SK-N-SH treated with all-trans-retinoic acid at 6 μM for 48 hours (cell line): ENCODE measurements at regions not wholly inside any gene's neighbourhood (a gene's known extent, or its start where the extent isn't known, plus 50 kb on each side); places are given as distances from the start of the nearest gene placed in this dataset.

Experiments used
- CSDC2 ChIP-seq: fragments of 250-450 bp; sonication (Bioruptor Pico); IDR thresholded peaks from 2 replicates; pipeline ENCODE4 v1.5.0; 2020; ENCODE audit warnings: mild to moderate bottlenecking, moderate library complexity
- RARB ChIP-seq: fragments of 250-450 bp; sonication (Bioruptor Pico); IDR thresholded peaks from 2 replicates; pipeline ENCODE4 v1.8.0; 2021; ENCODE audit warnings: mild to moderate bottlenecking, moderate library complexity
- SNAI2 ChIP-seq: fragments of 250-450 bp; sonication (Bioruptor Pico); IDR thresholded peaks from 2 replicates; pipeline ENCODE4 v1.5.0; 2020; ENCODE audit warnings: mild to moderate bottlenecking, moderate library complexity
- ZFP3 ChIP-seq: fragments of 250-450 bp; sonication (Bioruptor Pico); IDR thresholded peaks from 2 replicates; pipeline ENCODE4 v1.5.0; 2020; ENCODE audit warnings: mild to moderate bottlenecking, moderate library complexity
- ZNF565 ChIP-seq: fragments of 450-650 bp; formaldehyde crosslinking; conservative IDR thresholded peaks from 2 replicates; pipeline ENCODE4 v1.5.0; 2020; ENCODE audit warnings: low read depth, mild to moderate bottlenecking, moderate library complexity
- ZNF8 ChIP-seq: fragments of 450-650 bp; formaldehyde crosslinking; IDR thresholded peaks from 2 replicates; pipeline ENCODE4 v1.5.0; 2020; ENCODE audit warnings: mild to moderate bottlenecking, moderate library complexity

- TF ChIP-seq ZNF565 (CRISPR knock-in tag) (no peak), RARB (CRISPR knock-in tag) (no peak), ZNF8 (CRISPR knock-in tag) (no peak), CSDC2 (CRISPR knock-in tag) (no peak), ZFP3 (CRISPR knock-in tag) (no peak), SNAI2 (CRISPR knock-in tag) (no peak)
These were observed 474.5 kb downstream of the PRR16 start for GRCh38 chr5:120938604-120939003.
